OCI-LY1 (cell line): ENCODE measurements at regions not wholly inside any gene's neighbourhood (a gene's known extent, or its start where the extent isn't known, plus 50 kb on each side); places are given as distances from the start of the nearest gene placed in this dataset.

Experiments
- EZH2 ChIP-seq: fragments of 200-600 bp; sonication (generic), shearing (Covaris generic); IDR thresholded peaks from 2 replicates; pipeline ENCODE4 v1.8.0; 2017; ENCODE audit warnings: borderline replicate concordance, mixed run types, mild to moderate bottlenecking, antibody characterized with exemption, low read length, moderate library complexity, mixed read lengths
- TF ChIP-seq, protein P1 (sequence below): fragments of 200-600 bp; sonication (generic), shearing (Covaris generic); IDR thresholded peaks from 2 replicates; pipeline ENCODE4 v1.5.1; 2017; ENCODE audit warnings: mild to moderate bottlenecking, antibody characterized with exemption, low read length, moderate library complexity, mixed read lengths

DNA sequence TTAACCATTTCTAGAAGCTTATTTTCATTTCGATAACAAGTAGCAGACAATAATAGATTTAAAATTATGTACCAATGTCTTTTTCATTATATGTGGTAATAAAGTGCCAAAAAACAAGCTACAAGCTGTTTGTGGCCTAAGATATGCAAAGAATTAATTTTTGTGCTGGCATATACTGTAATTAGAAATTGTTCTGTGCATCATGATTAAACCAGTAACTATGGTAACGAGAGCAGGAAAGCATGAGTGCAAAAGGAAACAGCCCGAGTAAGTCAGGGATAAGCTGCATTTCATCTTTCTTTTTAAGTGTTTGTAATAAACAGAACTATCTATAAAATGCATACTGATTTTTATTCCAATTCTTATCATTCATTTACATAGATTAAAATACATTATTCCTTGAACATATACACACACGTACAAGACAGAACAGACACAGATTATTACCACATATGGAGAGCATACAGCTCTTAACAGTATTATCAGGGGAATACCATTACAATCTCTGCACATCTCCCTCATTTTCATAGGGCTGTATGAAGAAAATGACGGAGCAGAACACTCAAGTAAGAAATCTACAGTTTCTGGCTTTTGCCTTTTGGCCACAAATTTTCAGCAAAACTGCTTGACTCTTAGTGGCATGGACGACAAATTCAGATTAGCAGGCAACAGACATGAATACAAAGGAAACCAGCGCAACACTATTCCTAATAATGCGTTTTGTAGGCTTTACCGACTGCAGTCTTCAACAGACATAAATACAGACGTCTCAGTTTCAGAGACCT, 121.3 kb upstream of the WDR17 start:
- TF ChIP-seq, protein P1, sequence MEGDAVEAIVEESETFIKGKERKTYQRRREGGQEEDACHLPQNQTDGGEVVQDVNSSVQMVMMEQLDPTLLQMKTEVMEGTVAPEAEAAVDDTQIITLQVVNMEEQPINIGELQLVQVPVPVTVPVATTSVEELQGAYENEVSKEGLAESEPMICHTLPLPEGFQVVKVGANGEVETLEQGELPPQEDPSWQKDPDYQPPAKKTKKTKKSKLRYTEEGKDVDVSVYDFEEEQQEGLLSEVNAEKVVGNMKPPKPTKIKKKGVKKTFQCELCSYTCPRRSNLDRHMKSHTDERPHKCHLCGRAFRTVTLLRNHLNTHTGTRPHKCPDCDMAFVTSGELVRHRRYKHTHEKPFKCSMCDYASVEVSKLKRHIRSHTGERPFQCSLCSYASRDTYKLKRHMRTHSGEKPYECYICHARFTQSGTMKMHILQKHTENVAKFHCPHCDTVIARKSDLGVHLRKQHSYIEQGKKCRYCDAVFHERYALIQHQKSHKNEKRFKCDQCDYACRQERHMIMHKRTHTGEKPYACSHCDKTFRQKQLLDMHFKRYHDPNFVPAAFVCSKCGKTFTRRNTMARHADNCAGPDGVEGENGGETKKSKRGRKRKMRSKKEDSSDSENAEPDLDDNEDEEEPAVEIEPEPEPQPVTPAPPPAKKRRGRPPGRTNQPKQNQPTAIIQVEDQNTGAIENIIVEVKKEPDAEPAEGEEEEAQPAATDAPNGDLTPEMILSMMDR: no peak
- TF ChIP-seq EZH2: no peak
